Calu3 (cell line): ENCODE measurements at regions not wholly inside any gene's neighbourhood (a gene's known extent, or its start where the extent isn't known, plus 50 kb on each side); places are given as distances from the start of the nearest gene placed in this dataset.

Experiments used
- BruUV-seq: library from RNA; stranded (reverse); fragments of 400-500 nt; replicated peaks from 2 replicates; lab custom pipeline; 2021; lab: Mats Ljungman, UMichigan
- CTCF ChIA-PET: fragments of 300-600 bp; sonication (Branson Sonifier 250); formaldehyde crosslinking; loops from one replicate; lab custom pipeline; 2022; ENCODE audit warnings: antibody characterized with exemption; lab: Charles Lee
- DNase-seq: peaks from one replicate; pipeline ENCODE4 v3.0.0; 2022
- H3K27ac Mint-ChIP-seq: one replicate; pipeline ENCODE4 v1.8.0; 2022; ENCODE audit warnings: mixed read lengths; ENCODE audit not compliant: unreplicated experiment
- H3K27me3 Mint-ChIP-seq: one replicate; pipeline ENCODE4 v1.8.0; 2022; ENCODE audit warnings: mixed read lengths; ENCODE audit not compliant: unreplicated experiment
- H3K36me3 Mint-ChIP-seq: one replicate; pipeline ENCODE4 v1.8.0; 2022; ENCODE audit warnings: mild to moderate bottlenecking, moderate library complexity, mixed read lengths; ENCODE audit not compliant: insufficient read depth, unreplicated experiment
- H3K4me1 Mint-ChIP-seq: one replicate; pipeline ENCODE4 v1.8.0; 2022; ENCODE audit warnings: mild to moderate bottlenecking, low read depth, mixed read lengths; ENCODE audit not compliant: unreplicated experiment
- H3K4me3 Mint-ChIP-seq: one replicate; pipeline ENCODE4 v1.8.0; 2022; ENCODE audit warnings: mild to moderate bottlenecking, low read depth, moderate library complexity, mixed read lengths; ENCODE audit not compliant: unreplicated experiment
- H3K9me3 Mint-ChIP-seq: one replicate; pipeline ENCODE4 v1.8.0; 2022; ENCODE audit warnings: low read depth, mixed read lengths; ENCODE audit not compliant: unreplicated experiment
- CTCF ChIP-seq: fragments of 200-600 bp; IDR thresholded peaks from one replicate; pipeline ENCODE4 v1.8.0; 2022; ENCODE audit warnings: antibody characterized with exemption; ENCODE audit not compliant: unreplicated experiment
- intact Hi-C: fragments of 100-400 bp; cut with micrococcal nuclease; formaldehyde crosslinking; loops from one replicate; pipeline ENCODE4 v1.10.0; 2022; ENCODE audit not compliant: unreplicated experiment

GRCh38 chr7:155168597-155169480 lies 98.7 kb downstream of the HTR5A start:
- Mint-ChIP-seq H3K27ac (no peak overlapping the region), H3K36me3 (no peaks in the 10 kb centered on the region), H3K27me3 (peaks cover 29% of the 10 kb centered on the region), H3K4me3 (no peak overlapping the region), H3K9me3 (no peaks in the 10 kb centered on the region), H3K4me1 (peaks cover 18% of the 10 kb centered on the region)
- intact Hi-C loops, result no loop called here
- no peak for TF ChIP-seq CTCF
- BruUV-seq, result no TSS peak
- CTCF ChIA-PET, result no interaction called here
- DNase-seq, result no peak

GRCh38 chr7:155169498-155170065 lies 99.5 kb downstream of the HTR5A start:
- no peaks in the 10 kb centered on the region for H3K9me3 Mint-ChIP-seq
- peaks cover 29% of the 10 kb centered on the region for H3K27me3 Mint-ChIP-seq
- DNase-seq, result no peak
- TF ChIP-seq CTCF, result no peak
- intact Hi-C loops, result no loop called here
- peaks cover 18% of the 10 kb centered on the region for H3K4me1 Mint-ChIP-seq
- BruUV-seq, result no TSS peak
- H3K27ac Mint-ChIP-seq, result no peak overlapping the region
- CTCF ChIA-PET, result no interaction called here
- no peak overlapping the region for H3K4me3 Mint-ChIP-seq
- H3K36me3 Mint-ChIP-seq, result no peaks in the 10 kb centered on the region

GRCh38 chr7:155170331-155170730 lies 100.2 kb downstream of the HTR5A start:
- TF ChIP-seq CTCF, result no peak
- no peak overlapping the region for H3K27ac Mint-ChIP-seq
- H3K9me3 Mint-ChIP-seq, result no peaks in the 10 kb centered on the region
- no peak for DNase-seq
- H3K4me1 Mint-ChIP-seq, result peaks cover 18% of the 10 kb centered on the region
- H3K4me3 Mint-ChIP-seq, result no peak overlapping the region
- CTCF ChIA-PET, result no interaction called here
- H3K36me3 Mint-ChIP-seq, result no peaks in the 10 kb centered on the region
- H3K27me3 Mint-ChIP-seq, result peaks cover 29% of the 10 kb centered on the region
- intact Hi-C loops, result no loop called here
- BruUV-seq, result no TSS peak

GRCh38 chr7:155172141-155172540 lies 102.0 kb downstream of the HTR5A start:
- Mint-ChIP-seq H3K27me3 (peaks cover 29% of the 10 kb centered on the region), H3K4me3 (no peak overlapping the region), H3K27ac (no peak overlapping the region), H3K4me1 (peaks cover 8% of the 10 kb centered on the region), H3K9me3 (no peaks in the 10 kb centered on the region), H3K36me3 (no peaks in the 10 kb centered on the region)
- no peak for TF ChIP-seq CTCF
- CTCF ChIA-PET, result no interaction called here
- intact Hi-C loops, result no loop called here
- DNase-seq, result no peak
- BruUV-seq, result no TSS peak
